ENCODE measurements at regions not wholly inside any gene's neighbourhood (a gene's known extent, or its start where the extent isn't known, plus 50 kb on each side); places are given as distances from the start of the nearest gene placed in this dataset.

GRCh38 chr15:87145696-87146095 is 1066.0 kb downstream of the AGBL1 start:
- no peak for TF ChIP-seq CTCF (IDR thresholded peaks at IDR 0.05; ENCODE audit: borderline replicate concordance, extremely low read depth, low read length, poor library complexity, severe bottlenecking)
- TF ChIP-seq EZH2 (IDR thresholded peaks at IDR 0.05; ENCODE audit: borderline replicate concordance, low read depth, low read length, severe bottlenecking) = no peak
